AG04450 (cell line): ENCODE measurements at regions not wholly inside any gene's neighbourhood (a gene's known extent, or its start where the extent isn't known, plus 50 kb on each side); places are given as distances from the start of the nearest gene placed in this dataset.

Source experiments
- CTCF ChIA-PET: fragments of 300-600, 350-600 bp; formaldehyde crosslinking; extraction: SDS; loops from one replicate; lab custom pipeline; 2022; ENCODE audit warnings: antibody characterized with exemption, inconsistent platforms; lab: Charles Lee
- POLR2A ChIA-PET: fragments of 350-600 bp; formaldehyde crosslinking; extraction: SDS; loops from one replicate; lab custom pipeline; 2021; ENCODE audit warnings: antibody characterized with exemption, inconsistent platforms; lab: Yijun Ruan, JAX
- DNase-seq: peaks from one replicate; pipeline ENCODE4 v3.0.0-alpha.2; 2011; ENCODE audit warnings: low read depth, low spot score
- H3K27ac ChIP-seq: one replicate; pipeline ENCODE4 v1.5.1; 2012; ENCODE audit warnings: low read depth, low read length, control low read depth
- H3K27me3 ChIP-seq: one replicate; pipeline ENCODE4 v1.6.0; 2012; ENCODE audit warnings: low read length; ENCODE audit not compliant: control insufficient read depth, insufficient read depth
- H3K4me3 ChIP-seq: 2 replicates; pipeline ENCODE4 v1.5.1; 2011; ENCODE audit warnings: mild to moderate bottlenecking, low read depth, low read length, control low read depth
- H3K9me3 ChIP-seq: 2 replicates; pipeline ENCODE4 v1.5.1; 2012; ENCODE audit warnings: low read length; ENCODE audit not compliant: control insufficient read depth, insufficient read depth
- CTCF ChIP-seq: IDR thresholded peaks from 2 replicates; pipeline ENCODE4 v1.5.1; 2011; ENCODE audit warnings: low read depth, low read length, control low read depth, inconsistent platforms

GRCh38 chr6:18565231-18565630 lies 178.1 kb downstream of the RNF144B start:
- ChIA-PET POLR2A (no interaction called here), CTCF (no interaction called here)
- H3K9me3 ChIP-seq: no peaks in the 10 kb centered on the region
- no peak overlapping the region for H3K4me3 ChIP-seq
- H3K27me3 ChIP-seq: no peaks in the 10 kb centered on the region
- no peak for TF ChIP-seq CTCF
- H3K27ac ChIP-seq: no peak overlapping the region
- DNase-seq: no peak

GRCh38 chr6:18567380-18567779 lies 180.2 kb downstream of the RNF144B start:
- CTCF ChIA-PET: interaction anchor here (1.4 kb wide), 1 partner anchor 29 kb away, joined by 4 read pairs; no protein-coding TSS in a partner anchor
- DNase-seq: no peak
- H3K27ac ChIP-seq: no peak overlapping the region
- POLR2A ChIA-PET: no interaction called here
- TF ChIP-seq CTCF: no peak
- no peaks in the 10 kb centered on the region for H3K27me3 ChIP-seq
- no peak overlapping the region for H3K4me3 ChIP-seq
- H3K9me3 ChIP-seq: no peaks in the 10 kb centered on the region

DNA sequence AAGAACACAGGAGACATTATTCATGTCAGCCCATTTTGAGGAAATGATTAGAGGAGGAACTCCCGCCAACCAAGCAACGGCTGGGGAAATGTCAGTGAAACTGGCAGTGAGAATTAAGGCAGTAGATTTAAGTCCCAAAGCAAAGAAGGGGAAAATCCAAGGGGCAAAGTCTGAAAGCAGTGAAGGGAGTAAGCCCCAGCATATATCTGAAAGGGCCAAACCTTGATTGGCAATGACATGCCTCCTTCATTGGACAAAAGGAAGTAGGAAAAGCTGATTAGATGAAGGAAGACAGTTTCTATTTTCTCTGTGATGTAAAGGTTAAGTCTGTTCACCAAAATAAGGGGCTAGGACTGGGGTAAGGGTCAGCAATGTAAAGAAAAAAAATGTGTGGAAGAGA lies 190.3 kb downstream of the RNF144B start:
- no peak overlapping the region for H3K4me3 ChIP-seq
- H3K27me3 ChIP-seq: no peaks in the 10 kb centered on the region
- no peak overlapping the region for H3K27ac ChIP-seq
- ChIA-PET POLR2A (no interaction called here), CTCF (no interaction called here)
- no peak for TF ChIP-seq CTCF
- H3K9me3 ChIP-seq: no peaks in the 10 kb centered on the region
- DNase-seq: no peak

DNA sequence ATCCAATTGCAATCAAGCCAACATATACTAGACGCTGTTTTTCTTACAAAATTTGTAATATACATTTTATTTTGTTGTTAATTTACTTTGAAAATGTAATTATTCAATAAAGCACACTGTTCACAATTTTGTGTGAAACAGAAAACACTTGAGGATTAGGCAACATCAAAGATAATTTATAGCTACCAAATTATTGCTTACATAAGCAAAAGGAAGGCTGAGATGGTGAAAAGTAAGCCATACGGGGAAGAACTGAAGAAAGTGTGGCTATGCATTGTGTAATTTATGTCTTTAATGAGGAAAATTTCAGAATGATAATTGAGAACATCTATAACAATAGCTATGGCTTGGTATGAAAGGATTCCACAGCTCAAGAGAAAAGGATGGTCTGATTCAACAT lies 192.0 kb downstream of the RNF144B start:
- no peak overlapping the region for H3K4me3 ChIP-seq
- no peak for DNase-seq
- H3K27me3 ChIP-seq: no peaks in the 10 kb centered on the region
- TF ChIP-seq CTCF: no peak
- no peaks in the 10 kb centered on the region for H3K9me3 ChIP-seq
- POLR2A ChIA-PET: no interaction called here
- CTCF ChIA-PET: interaction anchor here (0.6 to 1.0 kb wide), 2 partner anchors 12 to 17 kb away, joined by 3 to 4 read pairs; no protein-coding TSS in a partner anchor
- no peak overlapping the region for H3K27ac ChIP-seq

DNA sequence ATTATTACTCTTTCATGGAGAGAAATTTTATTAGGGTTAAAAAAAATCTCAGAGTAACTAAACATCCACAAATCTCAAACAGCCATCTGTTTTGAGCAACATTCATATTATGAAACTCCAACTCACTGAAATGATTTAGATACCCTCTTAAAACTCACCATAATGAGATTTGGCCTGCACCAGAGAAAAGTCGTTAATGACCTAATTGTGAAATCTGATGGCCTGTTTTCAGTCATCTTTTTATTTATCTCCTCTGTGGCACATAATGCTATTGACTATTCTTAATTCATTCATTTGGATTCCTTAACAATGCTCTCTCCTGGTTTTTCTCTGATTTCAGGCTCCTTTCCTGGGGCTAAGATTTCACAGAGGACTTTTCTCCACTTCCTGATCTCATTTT lies 192.7 kb downstream of the RNF144B start:
- DNase-seq: no peak
- TF ChIP-seq CTCF: no peak
- Histone ChIP-seq H3K4me3 (no peak overlapping the region), H3K9me3 (no peaks in the 10 kb centered on the region), H3K27me3 (no peaks in the 10 kb centered on the region), H3K27ac (no peak overlapping the region)
- ChIA-PET CTCF (interaction anchor here (0.6 to 1.0 kb wide), 2 partner anchors 11 to 17 kb away, joined by 3 to 4 read pairs; no protein-coding TSS in a partner anchor), POLR2A (no interaction called here)
